ENCODE measurements at regions not wholly inside any gene's neighbourhood (a gene's known extent, or its start where the extent isn't known, plus 50 kb on each side); places are given as distances from the start of the nearest gene placed in this dataset.

DNA sequence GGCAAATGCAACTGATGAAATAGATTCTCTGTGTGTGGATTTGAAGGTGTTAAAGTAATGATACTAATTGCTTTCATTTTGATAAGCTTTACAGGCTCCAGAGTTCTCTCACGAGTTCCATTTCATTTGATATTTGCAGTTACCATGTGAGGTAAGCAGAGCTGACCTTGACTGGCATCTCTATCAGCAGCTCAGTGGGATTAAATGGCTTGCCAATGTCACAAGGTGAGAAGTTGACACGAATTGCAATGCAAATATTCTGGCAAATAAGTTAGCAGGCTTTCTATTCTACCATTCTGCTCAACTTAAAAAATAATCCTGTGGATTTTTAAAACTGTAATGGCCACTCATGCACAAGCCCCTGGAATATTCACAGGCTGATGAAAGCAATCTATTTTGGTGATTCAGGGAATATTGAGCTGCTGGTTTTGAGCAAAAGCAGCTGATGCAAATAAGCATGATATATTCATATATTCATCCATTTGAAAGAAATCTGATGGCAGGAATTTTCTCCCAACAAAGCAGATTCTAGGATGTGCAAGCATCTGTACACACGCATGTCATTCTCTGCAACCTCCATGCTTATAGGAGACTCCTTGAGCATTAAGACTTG, 64.5 kb upstream of the ANKRD1 start:
- TF ChIP-seq EZH2 (IDR thresholded peaks at IDR 0.05; ENCODE audit: insufficient read depth, poor library complexity, severe bottlenecking) (no peak), EZH2phosphoT487 (IDR thresholded peaks at IDR 0.05; ENCODE audit: insufficient read depth, low read depth) (no peak)
